ENCODE measurements at regions not wholly inside any gene's neighbourhood (a gene's known extent, or its start where the extent isn't known, plus 50 kb on each side); places are given as distances from the start of the nearest gene placed in this dataset.
A peak's percentile ranks its signal among the peaks of the same experiment; 100 is the strongest.

GRCh38 chr2:235141411-235142128 lies 189.8 kb downstream of the SH3BP4 start:
- no peak for DNase-seq (ENCODE audit: low spot score)

- DNase-seq (ENCODE audit: low spot score), result peak; percentile 63
These were observed 190.8 kb downstream of the SH3BP4 start for GRCh38 chr2:235142601-235143000.

- DNase-seq (ENCODE audit: low spot score), result no peak
These were observed 192.0 kb downstream of the SH3BP4 start for GRCh38 chr2:235143789-235144188.

- no peak for DNase-seq (ENCODE audit: low spot score)
These were observed 192.5 kb downstream of the SH3BP4 start for GRCh38 chr2:235144291-235144690.

DNA sequence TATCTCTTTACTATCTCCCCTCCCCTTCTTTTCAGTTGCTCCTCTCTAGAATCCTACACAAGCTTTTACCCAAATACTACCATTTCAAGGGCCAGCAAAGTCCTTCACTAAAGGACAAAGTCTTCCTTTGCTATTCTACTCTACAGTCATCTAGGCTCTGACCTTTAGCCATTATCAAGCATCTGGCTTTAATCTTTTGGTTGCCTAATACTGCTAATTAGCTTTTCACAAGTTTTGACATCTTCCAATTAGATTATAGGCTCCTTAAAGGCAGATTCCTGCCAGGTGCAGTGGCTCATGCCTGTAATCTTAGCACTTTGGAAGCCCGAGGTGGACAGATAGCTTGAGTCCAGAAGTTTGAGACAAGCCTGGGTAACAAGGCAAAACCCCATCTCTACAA lies 194.4 kb downstream of the SH3BP4 start:
- DNase-seq (ENCODE audit: low spot score), result no peak

DNA sequence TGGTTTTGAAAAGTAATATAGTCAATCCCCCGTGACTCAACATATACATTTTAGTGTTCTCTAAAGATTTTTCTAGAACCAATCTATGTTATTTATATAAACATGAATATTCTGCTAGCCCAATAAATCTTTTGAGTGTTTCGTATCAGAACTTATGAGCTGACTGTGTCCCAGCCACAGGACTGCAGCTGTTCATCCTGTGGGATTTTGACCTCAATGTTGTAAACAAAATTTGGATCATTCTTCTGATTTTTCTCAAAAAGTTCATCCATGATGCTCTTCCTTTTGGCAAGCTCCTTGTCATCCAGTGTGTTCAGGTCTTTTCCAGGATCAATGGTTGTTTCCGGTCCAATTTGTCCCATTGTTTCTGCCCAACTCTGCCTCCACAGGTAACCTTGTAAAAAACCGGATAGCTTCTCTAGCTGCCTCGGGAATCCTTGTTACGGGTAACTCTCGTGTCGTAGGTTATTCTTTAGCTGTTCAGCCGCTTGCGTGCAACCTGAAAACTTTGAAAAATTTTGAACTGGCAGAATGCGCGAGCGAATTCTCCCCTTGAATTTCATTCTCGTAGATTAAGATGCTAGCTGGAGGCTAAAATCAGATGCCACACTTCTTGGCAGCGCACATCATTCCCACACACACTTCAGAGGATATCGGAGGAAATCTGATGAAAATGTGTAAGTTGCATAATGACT lies 195.2 kb downstream of the SH3BP4 start:
- no peak for DNase-seq (ENCODE audit: low spot score)

GRCh38 chr2:235148201-235149170 lies 196.7 kb downstream of the SH3BP4 start:
- no peak for DNase-seq (ENCODE audit: low spot score)

- DNase-seq (ENCODE audit: low spot score), result no peak
These were observed 197.4 kb downstream of the SH3BP4 start for GRCh38 chr2:235149240-235149659.

GRCh38 chr2:235149736-235150135 lies 197.9 kb downstream of the SH3BP4 start:
- peak; percentile 13 for DNase-seq (ENCODE audit: low spot score)

DNA sequence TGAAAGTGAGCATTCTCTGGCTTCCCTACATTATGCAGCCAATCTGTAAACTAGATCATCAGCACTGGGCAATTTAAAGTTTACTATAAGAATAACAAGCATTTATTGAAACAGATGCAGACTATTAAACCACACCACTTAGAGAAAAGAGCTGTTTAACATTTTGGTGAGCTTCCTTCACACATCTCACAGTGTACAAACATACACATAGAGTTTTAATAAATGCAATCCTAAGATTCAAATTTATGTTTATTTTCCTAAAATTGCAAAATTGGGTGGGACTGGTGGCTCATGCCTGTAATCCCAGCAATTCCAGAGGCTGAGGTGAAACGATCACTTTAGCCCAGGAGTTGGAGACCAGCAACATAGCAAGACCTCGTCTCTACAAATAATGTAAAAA lies 199.3 kb downstream of the SH3BP4 start:
- DNase-seq (ENCODE audit: low spot score), result no peak

DNA sequence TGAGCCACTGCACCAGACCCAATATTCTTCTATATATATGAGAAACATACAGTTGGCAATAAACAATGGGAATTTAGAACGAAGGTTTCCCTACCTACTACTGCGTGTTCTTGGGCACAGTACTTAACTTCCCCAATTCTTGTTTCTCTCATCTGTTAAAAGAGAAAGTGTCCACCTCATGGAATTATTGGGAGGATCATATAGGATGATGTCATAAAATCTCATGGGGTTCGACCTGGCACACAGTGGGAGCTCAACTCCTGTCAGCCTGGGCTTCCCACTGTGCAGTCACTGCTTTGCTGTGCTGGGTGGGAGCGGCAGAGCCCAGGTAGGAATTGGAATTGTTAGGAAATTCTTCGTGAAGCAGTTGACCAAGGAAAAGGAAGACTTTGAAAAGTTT lies 203.3 kb downstream of the SH3BP4 start:
- no peak for DNase-seq (ENCODE audit: low spot score)

GRCh38 chr2:235156055-235156454 lies 204.2 kb downstream of the SH3BP4 start:
- DNase-seq (ENCODE audit: low spot score), result no peak

GRCh38 chr2:235157746-235158482 lies 206.1 kb downstream of the SH3BP4 start:
- DNase-seq (ENCODE audit: low spot score), result no peak

GRCh38 chr2:235160281-235160810 lies 208.5 kb downstream of the SH3BP4 start:
- no peak for DNase-seq (ENCODE audit: low spot score)

DNA sequence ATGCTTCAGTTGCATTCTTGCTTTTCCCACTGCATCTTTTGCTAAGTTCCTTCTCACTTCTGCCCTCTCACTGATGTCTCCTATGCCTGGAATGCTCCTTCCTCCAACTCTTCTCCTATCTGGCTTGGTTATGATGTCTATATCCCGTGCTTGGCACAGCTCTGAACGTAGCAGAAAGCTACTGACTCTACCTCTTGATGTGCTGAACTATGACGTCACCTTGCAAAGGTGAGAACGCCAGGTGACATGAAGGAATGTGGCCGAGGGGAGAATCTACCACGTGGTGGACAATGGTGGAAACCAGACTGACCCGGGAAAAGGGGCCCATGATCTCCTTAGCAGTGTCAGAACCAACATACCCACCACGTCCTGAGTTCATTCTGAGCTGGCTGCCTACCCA lies 209.7 kb downstream of the SH3BP4 start:
- DNase-seq (ENCODE audit: low spot score), result no peak

DNA sequence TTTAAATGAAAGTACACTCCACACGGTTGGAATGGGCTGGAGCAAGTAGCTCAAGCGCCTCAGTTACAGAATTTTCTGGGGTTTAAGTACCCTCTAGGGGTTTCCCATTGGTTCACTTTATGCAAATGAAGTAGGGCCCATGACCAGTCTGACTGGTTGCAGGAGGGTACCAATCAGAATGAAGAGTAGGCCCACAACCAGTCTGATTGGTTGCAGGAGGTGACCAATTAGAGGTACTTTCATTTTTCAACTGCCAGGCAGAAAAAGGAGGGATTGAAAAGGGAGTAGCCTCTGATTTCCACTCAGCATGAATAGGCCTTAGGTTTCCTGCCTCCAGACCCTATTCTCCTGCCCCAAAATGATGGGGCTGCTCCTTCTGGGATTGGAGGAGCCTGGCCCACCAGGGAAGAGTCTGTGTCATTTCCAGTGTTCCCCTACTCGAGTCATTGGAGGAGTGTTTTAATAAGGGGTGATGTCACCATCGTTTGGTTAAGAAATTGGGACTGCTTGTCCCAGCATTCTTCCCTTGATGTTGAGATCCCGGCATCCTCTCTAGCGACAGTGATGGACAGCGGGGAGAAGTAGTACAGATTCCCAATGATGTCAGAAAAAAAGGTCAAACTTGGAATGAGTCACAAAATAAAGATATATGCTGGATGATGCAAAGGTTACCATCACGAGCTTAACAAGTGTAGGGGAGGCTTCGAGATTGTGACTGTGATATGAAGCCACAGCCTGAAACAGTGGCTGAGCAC lies 210.4 kb downstream of the SH3BP4 start:
- no peak for DNase-seq (ENCODE audit: low spot score)

DNA sequence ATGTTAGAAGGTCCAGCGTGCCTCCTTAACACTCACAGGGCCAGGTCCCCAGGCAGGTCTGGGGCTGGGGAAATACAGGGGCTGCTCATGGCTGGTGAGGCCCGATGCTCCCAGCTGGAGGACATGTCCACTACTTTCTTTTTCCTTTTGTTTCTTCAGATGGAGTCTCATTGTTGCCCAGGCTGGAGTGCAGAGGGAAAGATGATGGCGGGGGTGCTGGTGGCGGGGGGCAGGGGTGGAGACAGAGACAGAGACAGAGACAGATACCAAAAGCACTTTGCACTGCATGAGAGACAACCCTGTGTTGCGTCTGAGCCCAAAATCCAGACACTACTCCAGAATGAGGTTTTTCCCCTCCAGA lies 211.0 kb downstream of the SH3BP4 start:
- DNase-seq (ENCODE audit: low spot score), result no peak

DNA sequence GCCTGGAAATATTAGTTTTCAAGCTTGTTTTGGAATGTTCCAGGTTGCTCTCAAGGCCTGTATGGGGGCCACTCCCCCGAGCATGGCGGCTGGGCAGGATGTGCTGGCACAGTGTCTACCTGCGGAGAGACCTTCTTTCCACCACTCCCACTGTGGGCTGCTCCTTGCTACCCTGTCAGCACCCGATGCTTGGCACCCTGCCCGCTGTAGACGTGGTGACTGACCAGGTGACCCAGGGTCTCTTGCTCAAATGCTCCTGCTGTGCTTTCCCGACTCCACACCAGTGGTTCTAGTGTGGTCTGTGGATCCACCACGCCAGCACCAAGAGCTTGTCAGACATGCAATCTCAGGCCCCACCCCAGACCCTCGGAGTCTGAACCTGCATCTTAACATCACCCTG lies 213.3 kb downstream of the SH3BP4 start:
- DNase-seq (ENCODE audit: low spot score), result no peak

GRCh38 chr2:235165631-235166030 lies 213.8 kb downstream of the SH3BP4 start:
- no peak for DNase-seq (ENCODE audit: low spot score)

DNA sequence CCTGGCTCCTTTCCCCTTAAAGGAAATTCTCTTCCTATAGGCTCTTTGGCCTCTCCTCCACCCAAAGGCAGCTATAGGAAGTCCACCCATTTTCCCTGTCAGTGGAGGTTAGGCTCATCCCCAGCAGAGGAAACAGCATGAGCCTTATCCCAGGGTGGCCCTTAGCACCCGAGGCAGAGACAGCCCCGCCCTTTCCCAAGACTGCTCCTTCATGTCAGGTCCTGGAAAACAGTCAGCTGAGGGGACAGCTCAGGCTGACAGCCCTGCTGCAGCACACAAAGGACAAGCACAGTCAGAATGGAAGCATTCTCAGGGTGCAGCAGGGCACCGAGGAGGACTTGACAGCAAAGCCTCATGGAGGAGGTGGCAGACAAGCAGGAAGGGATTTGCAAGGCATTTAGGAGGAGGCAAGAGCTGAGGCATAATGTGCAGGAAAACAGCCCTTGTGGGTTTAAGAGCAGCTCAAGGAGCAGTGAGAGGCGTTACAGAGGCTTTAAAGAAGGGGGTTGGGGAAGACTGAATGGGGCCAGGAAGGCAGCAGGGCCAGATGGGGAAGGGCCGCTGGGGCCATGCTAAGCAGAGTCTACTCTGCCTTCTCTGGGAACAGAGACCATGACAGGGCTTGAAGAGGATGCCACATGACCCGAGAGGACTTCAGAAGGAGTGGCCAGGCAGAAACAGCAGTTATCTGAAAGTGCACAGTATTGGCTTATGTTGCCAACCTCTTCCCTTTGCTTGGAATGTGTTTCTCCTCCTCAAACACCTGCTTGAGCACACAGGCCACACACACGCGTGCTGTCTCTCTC lies 216.6 kb downstream of the SH3BP4 start:
- DNase-seq (ENCODE audit: low spot score), result no peak
